ENCODE measurements at regions not wholly inside any gene's neighbourhood (a gene's known extent, or its start where the extent isn't known, plus 50 kb on each side); places are given as distances from the start of the nearest gene placed in this dataset.

- Histone ChIP-seq H3K27ac (ENCODE audit: low read length) (no peak overlapping the region), H3K9ac (ENCODE audit: low read length) (no peak overlapping the region), H3K4me1 (ENCODE audit: insufficient read depth, low read length) (no peaks in the 10 kb centered on the region), H4K20me1 (ENCODE audit: low read length) (no peaks in the 10 kb centered on the region), H2AFZ (ENCODE audit: low read length) (no peak overlapping the region), H3K4me2 (ENCODE audit: low read length) (no peak overlapping the region), H3K9me2 (replicated peaks; ENCODE audit: low read length) (no peaks in the 10 kb centered on the region), H3K27me3 (ENCODE audit: low read length) (no peaks in the 10 kb centered on the region; the same call in 1 of the 2 replicates), H3K9me3 (ENCODE audit: low read length) (peaks cover 13% of the 10 kb centered on the region; the same call in 1 of the 2 replicates), H3K36me3 (ENCODE audit: low read depth, low read length) (no peaks in the 10 kb centered on the region), H3K79me2 (ENCODE audit: low read length) (no peaks in the 10 kb centered on the region), H3K4me3 (ENCODE audit: low read length) (no peak overlapping the region), H3F3A (ENCODE audit: low read length, unreplicated experiment) (no peaks in the 10 kb centered on the region)
- no TSS peak for BruUV-seq (replicated peaks)
- no peak for TF ChIP-seq EZH2 (IDR thresholded peaks at IDR 0.05; ENCODE audit: low read length, unreplicated experiment)
- TF ChIP-seq EZH2phosphoT487 (IDR thresholded peaks at IDR 0.05; ENCODE audit: borderline replicate concordance, low read length) = no peak
- intact Hi-C loops (cut with micrococcal nuclease) = no loop called here
- ATAC-seq (no peak), DNase-seq (no peak)
- CTCF ChIA-PET = no interaction called here
- POLR2A ChIA-PET (ENCODE audit: unreplicated experiment) = no interaction called here
Measured at GRCh38 chr1:5242850-5243249, 588.4 kb downstream of the AJAP1 start.

- H3K4me3 ChIP-seq (ENCODE audit: low read length) = no peak overlapping the region
- POLR2A ChIA-PET (ENCODE audit: unreplicated experiment) = no interaction called here
- no peaks in the 10 kb centered on the region for H3K9me2 ChIP-seq (replicated peaks; ENCODE audit: low read length)
- no peak for TF ChIP-seq EZH2phosphoT487 (IDR thresholded peaks at IDR 0.05; ENCODE audit: borderline replicate concordance, low read length)
- TF ChIP-seq CTCF (conservative IDR thresholded peaks at IDR 0.05; ENCODE audit: low read depth, low read length) = no peak
- TF ChIP-seq EZH2 (IDR thresholded peaks at IDR 0.05; ENCODE audit: low read length, unreplicated experiment) = no peak
- ATAC-seq (no peak), DNase-seq (no peak)
- H3K9me3 ChIP-seq (ENCODE audit: low read length) = peaks cover under 1% of the 10 kb centered on the region; the same call in 1 of the 2 replicates
- H3K4me1 ChIP-seq (ENCODE audit: insufficient read depth, low read length) = no peaks in the 10 kb centered on the region
- H3K36me3 ChIP-seq (ENCODE audit: low read depth, low read length) = no peaks in the 10 kb centered on the region
- no peaks in the 10 kb centered on the region for H3K79me2 ChIP-seq (ENCODE audit: low read length)
- H3K9ac ChIP-seq (ENCODE audit: low read length) = no peak overlapping the region
- BruUV-seq (replicated peaks) = no TSS peak
- no peak overlapping the region for H2AFZ ChIP-seq (ENCODE audit: low read length)
- no peaks in the 10 kb centered on the region for H3F3A ChIP-seq (ENCODE audit: low read length, unreplicated experiment)
- no peaks in the 10 kb centered on the region for H4K20me1 ChIP-seq (ENCODE audit: low read length)
- no peaks in the 10 kb centered on the region; the same call in 1 of the 2 replicates for H3K27me3 ChIP-seq (ENCODE audit: low read length)
- intact Hi-C loops (cut with micrococcal nuclease) = no loop called here
- no peak overlapping the region for H3K27ac ChIP-seq (ENCODE audit: low read length)
- no peak overlapping the region for H3K4me2 ChIP-seq (ENCODE audit: low read length)
- CTCF ChIA-PET = no interaction called here
Measured at GRCh38 chr1:5239911-5240310, 585.5 kb downstream of the AJAP1 start.

GRCh38 chr1:5238351-5239130 lies 584.1 kb downstream of the AJAP1 start:
- DNase-seq (no peak), ATAC-seq (no peak)
- Histone ChIP-seq H3K36me3 (ENCODE audit: low read depth, low read length) (no peaks in the 10 kb centered on the region), H2AFZ (ENCODE audit: low read length) (no peak overlapping the region), H3F3A (ENCODE audit: low read length, unreplicated experiment) (no peaks in the 10 kb centered on the region), H3K4me2 (ENCODE audit: low read length) (no peak overlapping the region), H3K27me3 (ENCODE audit: low read length) (no peaks in the 10 kb centered on the region; the same call in 1 of the 2 replicates), H3K9ac (ENCODE audit: low read length) (no peak overlapping the region), H3K9me3 (ENCODE audit: low read length) (no peaks in the 10 kb centered on the region), H4K20me1 (ENCODE audit: low read length) (no peaks in the 10 kb centered on the region), H3K79me2 (ENCODE audit: low read length) (no peaks in the 10 kb centered on the region), H3K4me1 (ENCODE audit: insufficient read depth, low read length) (no peaks in the 10 kb centered on the region), H3K27ac (ENCODE audit: low read length) (no peak overlapping the region), H3K9me2 (replicated peaks; ENCODE audit: low read length) (no peaks in the 10 kb centered on the region), H3K4me3 (ENCODE audit: low read length) (no peak overlapping the region)
- POLR2A ChIA-PET (ENCODE audit: unreplicated experiment) = no interaction called here
- intact Hi-C loops (cut with micrococcal nuclease) = no loop called here
- TF ChIP-seq EZH2phosphoT487 (IDR thresholded peaks at IDR 0.05; ENCODE audit: borderline replicate concordance, low read length) = no peak
- no peak for TF ChIP-seq EZH2 (IDR thresholded peaks at IDR 0.05; ENCODE audit: low read length, unreplicated experiment)
- no peak for TF ChIP-seq CTCF (conservative IDR thresholded peaks at IDR 0.05; ENCODE audit: low read depth, low read length)
- no TSS peak for BruUV-seq (replicated peaks)
- CTCF ChIA-PET = no interaction called here
